DMS79 treated with DMSO at 0.1 percent for 48 hours (cell line): ENCODE measurements at regions not wholly inside any gene's neighbourhood (a gene's known extent, or its start where the extent isn't known, plus 50 kb on each side); places are given as distances from the start of the nearest gene placed in this dataset.

ENCODE experiments used
- DNase-seq: peaks from one replicate; lab custom pipeline; 2025; lab: John Stamatoyannopoulos, UW

DNA sequence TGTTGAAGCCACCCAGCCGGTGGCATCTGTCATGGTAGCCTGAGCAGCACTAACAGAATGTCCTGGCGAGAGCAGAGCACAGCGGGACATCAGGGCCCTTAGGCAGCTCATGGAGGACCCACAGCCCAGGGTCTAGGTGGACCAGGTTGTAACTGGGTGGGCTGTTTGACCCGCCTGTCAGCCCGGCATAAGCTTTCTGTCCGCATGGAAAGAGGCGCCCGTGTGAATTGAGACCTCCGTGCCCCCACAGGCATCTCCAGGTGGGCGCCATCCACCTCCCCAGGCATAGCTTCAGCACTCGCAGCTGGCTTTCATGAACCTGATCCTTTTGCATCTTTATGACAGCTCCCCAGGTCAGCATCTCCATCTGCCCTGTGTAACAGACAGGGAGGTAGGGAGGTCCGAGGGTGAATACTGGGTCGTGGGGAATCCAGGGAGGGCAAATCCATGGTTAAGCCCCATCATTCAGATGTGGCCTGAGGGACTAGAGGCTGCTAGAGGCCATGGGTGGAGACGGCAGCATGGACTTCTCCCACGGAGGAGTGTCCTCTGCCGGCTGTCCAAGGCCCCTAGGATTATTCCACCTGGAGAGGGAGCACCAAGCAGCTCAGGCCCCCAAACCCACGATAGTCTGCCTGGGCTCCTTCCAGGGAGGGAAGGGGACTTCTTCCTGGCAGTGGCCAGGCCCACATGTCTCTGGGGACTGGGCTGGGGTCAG, 371.6 kb upstream of the MKI67 start:
- no peak for DNase-seq

DNA sequence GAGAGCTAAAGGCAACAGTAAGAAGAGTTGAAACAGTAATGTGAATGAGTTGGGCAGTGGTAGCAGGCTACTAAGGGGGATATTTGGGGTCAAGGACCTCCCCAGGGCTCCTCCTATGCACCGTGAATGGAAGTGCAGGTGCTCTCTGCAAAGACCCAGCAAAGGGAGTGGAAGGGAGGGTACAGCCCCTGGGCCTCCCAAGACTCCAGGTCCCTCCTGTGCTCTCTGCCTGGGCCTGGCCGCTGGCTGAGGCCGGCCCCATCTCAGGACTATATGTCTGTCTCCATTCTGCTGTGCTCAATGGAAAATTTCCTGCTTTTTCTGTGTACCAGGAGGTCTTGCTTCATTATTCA, 372.1 kb upstream of the MKI67 start:
- DNase-seq: no peak

DNA sequence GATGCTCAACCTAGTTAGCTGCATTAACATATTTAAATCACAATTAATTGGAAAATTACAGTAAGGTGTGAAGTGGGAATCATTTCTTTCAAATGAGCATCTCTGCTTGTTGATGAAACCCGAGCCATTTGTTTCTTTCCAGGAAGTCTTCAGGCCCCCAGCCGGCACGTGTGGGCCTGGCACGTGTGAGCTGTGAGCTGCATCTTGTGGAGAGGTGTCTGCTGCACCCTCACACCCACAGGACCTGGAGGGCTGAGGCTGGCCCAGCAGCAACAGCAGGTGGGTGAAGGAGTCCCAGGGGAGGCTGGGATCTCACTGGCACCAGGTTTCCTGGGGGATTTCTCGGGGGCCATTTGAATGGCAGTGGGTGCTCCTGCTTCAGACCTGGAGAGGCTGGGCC, 372.5 kb upstream of the MKI67 start:
- DNase-seq: no peak

DNA sequence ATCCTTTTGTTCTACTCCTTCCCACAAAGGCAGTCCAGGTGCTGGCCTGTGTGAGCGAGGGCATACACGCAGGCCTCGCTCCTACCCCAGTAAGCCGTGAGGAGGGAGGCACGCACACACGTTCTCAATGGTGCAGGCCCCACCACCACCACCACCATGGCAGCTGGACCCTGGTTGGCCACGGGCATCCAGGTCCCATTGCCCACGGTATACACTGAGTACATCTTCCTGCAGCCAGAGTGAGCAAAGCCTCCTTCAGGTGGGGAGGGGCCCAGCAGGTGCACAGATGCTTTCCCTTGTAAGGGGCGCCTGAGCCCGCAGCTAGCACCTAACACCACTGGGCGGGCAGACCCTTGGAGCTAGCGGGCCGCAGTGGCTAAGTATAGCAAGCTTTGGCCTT, 373.3 kb upstream of the MKI67 start:
- no peak for DNase-seq

DNA sequence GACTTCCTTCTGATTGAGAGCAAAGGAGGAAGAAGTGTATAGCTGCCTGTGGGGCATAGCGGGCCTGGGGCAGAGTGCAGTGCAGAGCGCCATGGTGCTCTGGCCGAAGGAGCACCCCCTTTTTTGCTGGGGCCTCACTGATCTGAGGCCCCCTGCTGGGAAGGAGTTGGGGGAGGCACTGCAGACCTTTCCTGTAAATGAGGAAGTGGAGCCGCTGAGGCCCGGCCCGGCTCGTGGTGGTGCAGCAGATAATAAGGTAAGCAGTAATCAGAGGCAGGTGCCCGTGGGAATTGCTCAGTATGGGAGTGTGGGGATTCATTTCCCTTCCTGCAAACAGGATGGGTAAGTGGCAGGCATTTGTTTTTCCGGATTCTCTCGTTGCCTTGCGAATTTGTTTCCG, 373.7 kb upstream of the MKI67 start:
- DNase-seq: no peak

DNA sequence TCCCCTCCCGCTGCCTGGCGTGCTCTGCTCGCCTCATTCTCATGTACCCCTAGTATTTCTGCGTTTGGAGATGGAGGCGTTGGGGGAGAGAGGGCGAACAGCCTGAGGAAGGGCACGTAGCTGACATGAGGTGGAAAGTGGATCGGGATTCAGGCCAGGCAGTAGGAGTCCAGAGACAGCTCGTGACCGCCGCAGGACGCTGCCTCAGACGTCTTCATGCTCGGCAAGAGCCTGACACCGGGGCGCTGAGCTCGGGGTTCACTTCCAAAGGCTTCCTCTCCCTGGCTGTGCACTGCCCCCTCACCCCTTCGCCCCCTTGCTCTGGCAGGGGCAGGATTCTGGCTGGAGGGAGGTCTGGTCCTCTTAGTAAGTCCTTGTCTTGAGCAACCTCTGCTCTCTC, 374.4 kb upstream of the MKI67 start:
- DNase-seq: no peak

DNA sequence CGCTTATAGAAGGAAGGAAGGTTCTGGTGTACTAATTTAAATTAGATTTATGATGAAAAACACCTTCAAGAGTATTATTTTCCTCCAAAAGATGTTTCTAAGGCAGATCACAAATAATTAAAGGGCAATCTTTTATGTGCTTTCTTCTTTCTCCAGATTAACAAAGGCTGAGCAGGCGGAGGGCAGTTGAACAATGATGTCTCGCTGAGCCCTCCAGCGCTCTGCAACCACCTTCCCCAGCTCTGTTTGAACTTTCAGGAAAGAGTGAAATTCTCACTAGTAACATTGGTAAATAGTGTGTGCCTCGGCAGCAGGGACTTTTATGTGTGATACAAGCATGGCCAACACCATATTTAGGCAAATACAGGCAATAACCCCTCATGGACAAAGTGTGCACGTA, 379.1 kb upstream of the MKI67 start:
- DNase-seq: no peak

DNA sequence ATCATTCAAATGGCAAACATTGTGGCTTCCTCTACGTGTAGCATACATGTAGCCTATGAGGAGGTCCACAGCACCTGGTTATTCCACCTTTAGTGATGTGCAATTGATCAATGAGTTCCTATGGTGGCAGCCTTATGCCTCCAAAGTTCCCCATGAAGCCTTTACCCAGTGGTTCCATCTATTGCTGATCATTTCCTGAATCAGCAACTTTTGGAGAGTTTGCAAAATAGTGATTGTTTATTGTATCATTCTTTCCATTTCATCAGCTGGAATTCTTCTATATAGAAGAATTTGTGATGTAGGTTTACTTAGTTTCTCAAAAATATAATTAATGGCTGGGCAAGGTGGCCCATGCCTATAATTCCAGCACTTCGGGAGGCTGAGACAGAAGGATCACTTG, 380.2 kb upstream of the MKI67 start:
- no peak for DNase-seq

DNA sequence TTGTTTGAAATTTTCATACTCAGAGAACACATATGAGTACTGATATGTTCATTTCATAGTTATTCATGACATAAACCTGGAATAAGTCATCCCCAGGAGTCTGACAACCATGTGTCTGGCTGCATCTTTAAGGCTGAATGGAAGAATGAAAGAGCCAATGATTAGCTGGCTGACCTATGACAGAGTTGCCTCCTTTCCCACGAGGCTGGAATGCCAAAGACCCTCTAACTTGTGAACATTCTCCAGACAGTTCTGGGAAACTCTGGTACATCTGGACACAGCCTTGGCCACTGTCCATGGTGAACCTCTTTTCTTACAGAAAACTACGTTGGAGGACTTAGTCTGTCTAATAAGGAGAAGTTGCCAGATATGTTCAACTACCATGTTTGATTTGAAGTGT, 380.8 kb upstream of the MKI67 start:
- DNase-seq: no peak

DNA sequence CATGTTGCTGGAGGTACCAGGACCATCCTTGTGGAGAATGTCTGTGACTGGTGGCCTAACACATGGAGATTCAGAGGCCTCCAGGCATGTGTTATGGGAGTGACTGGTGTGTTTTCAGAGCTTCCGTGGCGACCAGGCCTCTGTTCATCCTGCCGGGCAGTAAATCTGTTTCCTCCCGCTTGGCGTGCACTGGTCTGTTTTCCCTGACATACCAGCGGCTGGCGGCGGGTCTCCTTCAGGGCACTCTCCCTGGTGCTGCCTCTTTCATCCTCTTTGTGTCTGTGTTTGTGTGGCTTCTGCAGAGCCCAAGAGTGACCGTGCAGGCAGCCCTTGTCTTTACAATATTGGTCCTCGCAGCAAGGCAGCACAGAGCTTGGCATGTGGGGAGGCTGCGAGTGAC, 385.1 kb upstream of the MKI67 start:
- no peak for DNase-seq

DNA sequence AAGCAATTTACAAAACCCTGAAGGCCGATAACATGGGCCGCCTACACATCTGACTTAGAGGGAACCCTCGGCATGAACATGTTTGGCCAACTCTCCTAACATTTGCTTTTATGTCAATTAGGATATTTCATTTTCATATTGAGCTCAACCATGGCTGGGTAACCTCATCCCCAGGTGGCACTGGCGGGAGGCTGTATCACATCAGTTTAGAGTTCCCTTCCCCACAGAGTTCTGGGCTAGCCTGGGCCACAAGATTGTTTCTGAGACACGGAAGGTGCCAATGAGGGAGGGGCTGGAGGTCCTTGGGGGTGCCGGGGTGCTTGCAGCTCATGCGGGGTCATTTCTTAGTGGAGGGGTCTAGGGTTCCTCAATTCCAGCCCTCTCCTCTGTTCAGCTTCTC, 386.5 kb upstream of the MKI67 start:
- DNase-seq: no peak

DNA sequence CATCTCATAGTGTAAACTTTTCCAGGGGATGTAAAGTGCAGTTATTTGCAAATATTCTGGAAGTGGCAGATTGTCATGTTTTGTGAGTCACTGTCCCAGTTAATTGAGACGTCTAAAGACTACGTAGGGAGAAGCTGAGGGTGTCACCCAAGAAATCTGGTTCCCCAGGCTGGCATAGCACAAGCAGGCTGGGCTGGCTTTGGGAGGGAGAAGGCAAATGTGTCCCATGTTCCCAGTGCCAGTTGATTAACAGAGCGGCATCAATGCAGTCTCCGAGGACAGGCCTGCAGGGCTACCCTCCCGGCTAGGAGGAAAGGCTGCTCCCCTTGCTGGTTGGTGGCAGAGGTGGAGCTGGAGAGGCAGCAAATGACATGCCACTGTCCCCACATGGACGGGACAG, 388.3 kb upstream of the MKI67 start:
- no peak for DNase-seq

DNA sequence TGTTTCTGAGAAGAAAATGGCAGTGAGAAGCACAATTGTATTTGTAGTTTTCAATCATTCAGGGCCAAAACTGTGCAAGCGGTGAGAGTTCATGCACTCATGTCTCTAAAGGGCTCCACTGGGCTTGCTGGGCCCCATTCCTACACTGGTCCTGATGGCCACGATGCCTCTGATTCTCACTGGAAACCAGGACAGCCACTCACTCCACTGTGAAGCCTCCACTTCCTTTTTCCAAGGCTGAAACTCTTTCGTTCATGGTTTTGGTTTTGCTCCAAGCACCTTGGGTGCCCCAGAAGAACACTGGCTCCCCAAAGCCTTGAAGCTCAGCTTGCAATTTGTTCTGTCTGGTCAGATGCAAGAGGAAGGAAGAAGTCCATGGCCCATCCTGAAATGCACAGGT, 390.0 kb upstream of the MKI67 start:
- no peak for DNase-seq

DNA sequence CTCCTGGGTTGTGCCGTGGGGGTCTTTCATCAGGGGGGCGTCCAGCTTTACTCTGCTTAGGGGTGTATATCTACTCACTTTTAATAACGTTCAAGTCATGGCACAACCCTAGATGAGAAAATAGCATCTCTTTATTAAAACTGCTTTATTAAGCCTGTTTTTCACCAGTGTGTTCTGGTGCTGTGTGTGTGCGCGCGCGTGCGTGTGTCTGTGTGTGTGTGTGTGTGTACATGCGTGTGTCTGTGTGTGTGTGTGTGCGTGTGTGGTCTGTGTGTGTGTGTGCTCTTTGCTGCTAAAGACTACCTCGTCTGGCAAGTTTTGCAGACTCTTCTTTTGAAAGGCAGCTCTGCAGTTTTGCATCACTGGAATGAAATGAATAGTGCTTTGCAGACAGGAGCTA, 390.9 kb upstream of the MKI67 start:
- no peak for DNase-seq

DNA sequence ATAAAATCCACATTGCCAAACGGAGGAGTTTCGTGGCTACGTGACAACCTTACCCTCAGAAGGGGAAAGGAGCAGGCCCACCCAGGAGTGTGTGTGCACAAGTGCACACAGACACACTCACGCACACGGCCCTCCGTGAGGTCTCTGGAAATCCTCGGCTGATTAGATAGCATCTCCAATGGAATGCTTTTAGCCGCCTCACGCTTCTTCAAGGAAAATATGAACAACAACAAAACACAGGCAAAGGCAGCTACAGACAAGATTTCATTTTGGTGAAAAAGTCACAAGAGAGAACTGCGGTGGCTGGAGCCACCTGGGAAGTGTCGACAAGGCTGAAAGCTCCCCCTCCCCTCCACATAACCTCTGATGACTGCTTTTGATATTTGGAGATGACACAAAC, 391.8 kb upstream of the MKI67 start:
- DNase-seq: no peak

DNA sequence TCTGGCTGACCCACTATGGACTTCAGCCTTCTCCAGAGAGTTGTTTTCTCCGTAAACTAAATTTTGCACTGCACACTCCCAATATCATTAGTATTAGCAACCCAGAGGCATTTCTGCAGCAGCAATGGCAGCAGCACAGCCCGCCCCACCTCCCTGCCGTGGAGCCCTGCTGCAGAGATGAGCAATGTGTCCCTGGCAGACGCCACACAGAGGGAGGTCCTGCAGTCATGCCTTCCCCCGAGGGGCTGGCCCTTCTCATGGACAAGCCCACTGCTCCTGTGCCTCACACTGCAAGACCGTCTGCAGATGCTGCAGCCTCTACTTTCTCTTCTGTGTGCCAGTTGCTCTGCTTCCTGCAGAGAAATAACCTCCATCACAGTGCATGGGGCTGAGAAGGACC, 393.4 kb upstream of the MKI67 start:
- no peak for DNase-seq

DNA sequence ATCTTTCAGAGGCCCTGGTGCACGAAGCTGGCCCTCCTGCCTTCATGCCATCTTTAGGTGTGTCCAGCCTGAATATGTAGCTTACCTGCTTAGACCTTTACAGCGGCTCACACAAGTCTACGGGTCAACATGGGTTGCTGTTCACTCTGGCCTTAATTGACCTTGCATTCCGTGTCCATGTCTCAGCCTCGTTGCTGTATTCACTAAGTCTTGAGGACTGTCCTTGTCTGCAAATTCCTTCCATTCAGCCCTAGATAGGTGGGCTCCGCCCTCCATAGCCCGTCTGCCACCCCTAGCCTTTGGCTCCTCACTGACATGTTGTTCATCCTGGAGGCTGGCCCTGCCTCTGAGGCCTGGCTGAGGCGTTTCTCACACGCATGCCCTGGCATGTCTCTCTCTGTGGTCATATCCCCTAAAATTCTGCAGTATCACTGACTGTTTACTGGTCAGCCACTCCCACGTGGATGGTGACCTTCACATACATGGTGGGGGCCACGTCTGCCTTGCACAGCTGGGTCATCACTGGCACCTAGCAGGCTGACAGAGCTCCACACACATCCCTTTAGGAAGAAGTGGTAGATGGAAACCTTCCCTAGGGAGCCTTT, 394.1 kb upstream of the MKI67 start:
- no peak for DNase-seq

DNA sequence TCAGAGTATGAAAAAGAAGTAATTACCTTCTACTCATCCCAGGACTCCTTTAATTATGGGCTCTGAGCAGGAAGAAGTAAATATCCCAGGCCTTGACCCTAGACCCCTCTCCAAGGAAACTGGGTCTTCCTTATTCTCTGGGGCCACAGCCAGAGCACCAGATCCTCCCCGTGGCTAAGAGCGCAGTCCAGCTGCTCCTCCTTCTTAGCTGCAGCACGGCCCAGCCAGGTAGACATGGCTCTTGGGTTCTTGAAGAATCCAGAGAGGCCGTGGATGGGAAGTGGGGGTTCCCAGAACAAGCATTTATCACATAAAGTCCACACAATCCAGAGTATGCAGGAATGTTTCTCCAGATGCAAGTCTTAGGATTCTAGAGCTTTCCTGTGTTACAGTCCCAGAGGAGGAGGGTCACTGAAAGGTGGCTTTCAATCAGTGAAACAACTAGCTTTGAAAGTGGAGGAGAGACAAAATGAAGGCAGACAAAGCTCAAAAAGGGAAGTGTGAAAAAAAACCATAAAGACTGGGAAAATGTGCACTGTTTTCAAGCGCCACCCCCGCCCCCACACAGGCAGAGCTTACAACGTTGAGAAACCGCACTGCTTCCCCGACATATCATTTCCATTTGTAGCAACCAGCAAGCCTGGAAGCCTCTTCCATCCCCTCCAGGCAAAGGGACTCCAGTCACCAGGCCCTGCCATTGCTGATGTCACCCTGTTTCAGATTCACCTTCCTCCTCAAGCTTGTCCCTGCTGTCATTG, 396.5 kb upstream of the MKI67 start:
- DNase-seq: no peak

DNA sequence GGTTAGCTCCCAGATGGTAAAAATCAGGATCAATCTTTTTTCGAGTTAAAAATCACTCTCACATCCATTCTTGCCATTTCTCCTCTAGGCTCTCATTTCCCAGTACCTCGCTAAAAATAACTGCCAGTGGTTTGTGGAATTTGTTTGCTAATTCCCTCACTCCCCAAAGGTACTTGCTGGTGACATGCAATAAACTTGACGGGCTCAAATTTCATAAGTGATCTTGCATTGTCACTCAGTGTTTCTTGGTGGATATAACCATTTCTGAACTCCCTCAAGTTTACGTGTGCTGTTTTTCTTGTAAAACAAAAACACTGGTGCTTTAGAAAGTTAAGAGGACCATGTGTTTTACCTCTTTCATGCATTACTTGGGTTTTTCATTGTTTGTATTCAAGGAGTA, 399.2 kb upstream of the MKI67 start:
- no peak for DNase-seq

DNA sequence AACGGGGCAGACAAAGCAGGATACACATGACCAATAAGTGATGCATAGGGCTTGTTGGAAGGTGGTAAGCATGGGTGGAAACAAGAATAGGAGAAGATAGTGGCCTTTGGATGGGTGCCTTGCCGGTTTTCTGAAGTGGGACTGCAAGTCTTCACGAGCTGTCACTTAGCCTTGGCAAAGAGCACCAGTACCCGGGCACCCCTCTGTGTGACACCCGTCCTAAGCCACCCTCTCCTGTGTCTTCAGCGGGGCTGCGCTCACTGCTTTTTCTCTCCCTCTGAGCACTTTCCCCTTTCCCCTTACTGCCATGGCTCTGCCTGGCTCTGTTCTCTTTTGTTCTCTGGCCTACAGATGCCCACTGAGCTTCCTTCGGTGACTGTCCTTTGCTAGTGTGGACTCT, 399.7 kb upstream of the MKI67 start:
- no peak for DNase-seq

DNA sequence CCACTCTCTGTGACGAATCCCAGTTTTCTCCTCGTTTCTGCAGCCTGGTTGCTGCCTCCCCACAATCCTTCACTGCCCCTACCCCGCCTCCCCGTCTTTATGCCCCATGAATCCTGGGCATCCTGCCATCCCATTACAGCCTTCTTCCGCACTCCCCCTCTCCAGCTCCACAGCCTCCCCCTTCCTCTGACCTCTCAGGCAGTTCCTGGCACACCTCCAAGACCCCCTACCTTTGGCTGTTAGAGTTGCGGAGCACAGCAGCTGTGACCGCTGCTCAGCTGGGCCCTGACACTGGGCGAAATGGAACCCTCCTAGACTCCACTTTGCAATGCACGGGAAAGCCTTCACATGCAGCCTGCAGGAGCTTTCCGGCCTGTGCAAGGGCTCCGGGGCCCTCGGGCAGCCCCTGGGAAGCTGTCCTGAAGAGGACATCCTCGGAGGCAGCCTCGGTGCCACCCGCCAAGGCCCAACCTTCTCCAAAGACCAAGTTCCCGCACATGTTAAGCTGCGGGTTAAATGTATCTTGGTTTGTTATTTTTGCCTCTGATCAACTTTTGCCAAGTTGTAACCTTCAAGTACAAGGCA, 400.7 kb upstream of the MKI67 start:
- DNase-seq: peak; percentile 81

DNA sequence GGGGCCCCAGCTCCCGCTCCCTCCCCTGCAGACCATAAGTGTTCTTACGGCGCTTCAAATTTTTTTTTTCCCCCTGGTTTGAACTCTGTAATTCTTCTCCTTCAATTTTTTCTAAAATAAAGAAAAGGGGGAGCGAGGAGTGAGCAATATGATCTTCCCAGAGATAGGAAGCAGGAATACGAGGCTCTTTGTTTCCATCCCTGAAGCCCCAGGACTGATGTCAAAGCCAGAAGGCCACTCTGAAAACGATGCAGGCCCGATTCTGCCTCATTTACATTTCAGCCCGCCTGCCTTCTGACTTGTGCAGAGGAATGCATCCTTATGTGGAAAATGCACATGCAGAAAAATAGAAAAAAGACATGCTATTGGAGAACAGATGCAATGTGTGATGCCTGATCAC, 401.5 kb upstream of the MKI67 start:
- DNase-seq: no peak

DNA sequence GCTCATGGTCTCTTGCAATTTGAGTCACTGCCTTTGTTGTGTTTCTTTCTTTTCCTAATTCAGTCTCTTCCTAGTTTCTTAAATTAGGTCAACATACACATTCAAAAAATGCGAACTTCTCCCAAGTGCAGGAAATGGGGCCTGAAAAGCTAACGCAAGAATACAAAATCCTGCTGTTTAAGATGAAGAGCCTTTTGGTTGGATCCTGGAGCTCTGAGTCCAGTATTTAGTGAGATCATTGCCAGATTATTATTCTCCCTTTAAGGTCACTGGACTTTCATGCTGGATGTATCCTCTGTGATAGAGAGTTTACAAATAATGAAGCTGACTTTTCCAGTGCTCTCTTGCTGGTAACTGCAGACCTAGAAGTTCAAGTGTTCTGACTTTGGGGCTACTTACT, 401.9 kb upstream of the MKI67 start:
- no peak for DNase-seq
